ENCODE measurements at regions not wholly inside any gene's neighbourhood (a gene's known extent, or its start where the extent isn't known, plus 50 kb on each side); places are given as distances from the start of the nearest gene placed in this dataset.

- TF ChIP-seq CTCF (conservative IDR thresholded peaks at IDR 0.05; ENCODE audit: low read length) (no peak), EZH2phosphoT487 (IDR thresholded peaks at IDR 0.05; ENCODE audit: borderline replicate concordance, low read depth, low read length) (no peak)
Observed at GRCh38 chr13:109873351-109874123, 87.2 kb upstream of the IRS2 start.
